ENCODE measurements at regions not wholly inside any gene's neighbourhood (a gene's known extent, or its start where the extent isn't known, plus 50 kb on each side); places are given as distances from the start of the nearest gene placed in this dataset.

GRCh38 chr13:90070837-90071525, 1276.5 kb upstream of the MIR17HG start:
- DNase-seq (ENCODE audit: low spot score) = no peak

DNA sequence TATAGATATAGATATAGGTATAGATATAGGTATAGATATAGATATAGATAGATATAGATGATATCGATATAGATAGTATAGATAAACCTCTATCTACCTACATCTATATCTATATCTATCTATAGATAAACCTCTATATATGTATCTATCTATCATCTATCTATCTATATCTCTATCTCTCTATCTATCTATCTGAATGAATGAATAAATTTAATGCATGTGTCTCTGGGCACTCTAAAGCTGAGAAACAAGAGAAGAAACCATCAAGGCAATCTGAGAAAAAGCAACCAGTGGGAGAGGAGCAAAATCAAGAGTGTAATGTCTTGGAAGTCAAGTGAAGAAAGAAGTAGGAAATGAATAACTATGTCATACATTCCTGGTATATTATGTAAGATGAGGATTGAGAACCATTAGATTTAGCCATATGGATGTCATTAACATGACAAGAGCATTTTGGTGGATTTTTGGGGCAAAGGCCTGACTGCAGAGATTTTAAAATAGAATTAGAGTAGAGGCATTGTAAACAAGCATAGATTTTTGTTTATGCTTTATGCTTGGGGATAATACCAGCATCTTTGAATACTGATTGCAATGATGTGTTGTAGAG, 1262.7 kb upstream of the MIR17HG start:
- DNase-seq (ENCODE audit: low spot score) = no peak

DNA sequence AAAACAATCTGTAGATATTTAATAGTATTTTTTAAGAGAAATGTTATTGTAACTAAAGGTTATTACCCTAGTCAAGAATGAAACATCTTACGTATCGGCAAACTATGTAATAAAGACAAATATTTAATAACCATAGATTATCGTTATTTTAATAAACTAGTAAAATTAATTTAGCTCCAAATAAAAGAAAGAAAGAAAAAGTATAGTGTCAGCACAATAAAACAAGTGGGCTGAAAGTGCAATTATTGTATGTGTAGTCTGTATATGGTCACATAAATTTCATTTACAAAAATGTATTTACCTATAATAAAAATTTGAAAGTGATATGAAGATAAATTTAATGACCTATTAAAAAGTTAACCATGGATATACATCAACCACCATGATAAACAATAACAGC, 1258.4 kb upstream of the MIR17HG start:
- DNase-seq (ENCODE audit: low spot score) = no peak

DNA sequence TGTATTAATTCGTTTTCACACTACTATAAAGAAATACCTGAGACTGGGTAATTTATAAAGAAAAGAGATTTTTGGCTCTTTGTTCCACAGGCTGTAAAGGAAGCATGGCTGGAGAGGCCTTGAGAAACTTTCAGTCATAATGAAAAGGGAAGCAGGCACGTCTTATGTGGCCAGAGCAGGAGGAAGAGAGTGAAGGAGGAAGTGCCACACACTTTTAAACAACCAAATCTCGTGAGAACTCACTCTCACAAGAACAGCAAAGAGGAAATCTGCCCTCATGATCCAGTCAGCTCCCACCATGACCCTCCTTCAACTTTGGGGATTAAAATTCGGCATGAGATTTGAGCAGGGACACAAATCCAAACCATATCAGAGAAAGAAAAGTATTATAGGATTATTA, 1255.9 kb upstream of the MIR17HG start:
- no peak for DNase-seq (ENCODE audit: low spot score)

GRCh38 chr13:90094357-90094756, 1253.1 kb upstream of the MIR17HG start:
- DNase-seq (ENCODE audit: low spot score) = no peak

DNA sequence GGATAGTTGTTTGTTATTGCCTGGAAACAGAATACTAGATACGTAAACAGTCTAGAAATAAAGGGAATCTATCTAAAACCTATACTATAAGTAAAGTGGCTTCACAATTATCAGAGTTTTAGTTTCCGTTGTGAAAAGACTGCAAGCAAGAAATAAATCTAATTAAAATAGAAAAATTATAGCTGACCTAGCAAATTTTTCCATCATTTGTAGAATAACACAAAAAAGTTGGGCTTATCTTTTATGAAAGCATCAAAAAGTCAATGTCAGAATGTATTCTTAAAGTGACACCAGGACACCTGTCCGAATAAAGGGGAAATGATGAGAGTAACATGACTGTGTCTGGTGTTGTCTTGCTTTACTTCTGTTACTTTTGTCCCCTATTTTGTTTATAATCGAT, 1248.9 kb upstream of the MIR17HG start:
- DNase-seq (ENCODE audit: low spot score) = no peak

- no peak for DNase-seq (ENCODE audit: low spot score)
These were observed 1247.6 kb upstream of the MIR17HG start for GRCh38 chr13:90099847-90100246.

GRCh38 chr13:90103099-90103784, 1244.2 kb upstream of the MIR17HG start:
- no peak for DNase-seq (ENCODE audit: low spot score)

DNA sequence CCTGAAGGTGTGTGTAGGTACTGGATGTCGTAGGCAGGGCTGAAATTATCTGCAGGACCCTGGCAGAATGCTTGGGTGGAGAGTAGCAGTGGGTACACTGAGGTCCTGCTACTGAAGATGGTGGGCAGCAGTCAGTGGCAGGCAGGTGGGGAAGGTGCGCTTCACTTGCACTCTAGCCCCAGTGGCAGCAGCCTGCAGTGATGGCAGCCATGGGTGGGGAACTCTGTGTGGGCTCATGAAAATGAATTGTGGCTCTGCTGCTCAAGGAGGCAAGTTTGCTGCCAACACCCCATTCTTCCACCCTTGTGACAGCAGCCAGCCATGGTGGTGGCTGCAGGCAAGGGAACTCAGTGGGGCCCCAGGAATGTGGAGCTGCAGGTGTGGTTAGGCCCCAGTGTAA, 1242.7 kb upstream of the MIR17HG start:
- DNase-seq (ENCODE audit: low spot score) = no peak

DNA sequence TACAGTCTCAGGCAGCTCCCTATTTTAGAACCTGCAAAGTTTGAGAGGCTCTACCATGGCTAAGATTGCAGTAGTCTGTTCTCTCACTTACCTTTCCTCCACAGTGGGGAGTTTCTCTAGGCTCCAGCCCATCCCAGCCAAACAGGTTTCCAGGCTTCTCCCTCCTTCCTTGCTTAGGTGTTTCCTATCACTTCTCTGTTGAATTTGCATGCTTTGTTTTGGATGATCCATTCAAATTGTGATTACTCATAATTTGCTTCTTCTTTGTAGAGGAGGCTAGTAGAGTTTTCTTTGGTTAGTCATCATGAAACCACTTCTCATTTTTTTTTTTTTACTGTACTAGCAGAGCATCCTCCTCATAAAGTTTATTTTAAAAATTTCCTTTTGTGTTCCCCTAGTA, 1242.2 kb upstream of the MIR17HG start:
- no peak for DNase-seq (ENCODE audit: low spot score)

DNA sequence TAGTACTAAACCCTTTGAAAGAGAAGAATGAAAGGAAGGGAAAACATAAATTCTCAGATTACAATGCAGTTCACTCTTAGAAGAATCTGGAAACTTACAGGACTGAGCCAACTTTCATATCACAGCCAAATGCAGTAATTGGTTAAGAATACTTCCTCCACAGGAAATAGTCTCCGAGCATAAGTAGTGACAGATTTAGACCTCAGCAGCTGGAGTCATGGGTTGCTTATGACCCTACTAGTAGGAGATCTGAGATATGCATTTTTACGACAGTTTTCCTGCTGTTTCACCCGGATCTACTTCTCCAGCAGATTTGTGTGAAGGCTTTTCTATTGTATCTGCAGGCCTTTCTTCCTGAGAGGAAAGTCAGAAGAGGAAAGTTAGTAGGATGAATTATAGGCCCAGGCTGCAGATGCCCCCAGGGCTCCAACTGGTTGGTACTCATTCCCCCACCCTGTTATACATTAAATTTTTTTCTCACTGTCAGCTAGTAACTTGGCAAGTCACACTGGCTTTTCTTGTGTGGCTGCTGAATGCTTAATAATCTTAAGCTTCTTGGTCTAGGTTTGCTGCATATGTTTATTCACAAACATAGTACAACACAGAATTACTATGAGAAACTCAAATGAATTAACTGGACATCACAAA, 1241.5 kb upstream of the MIR17HG start:
- no peak for DNase-seq (ENCODE audit: low spot score)

DNA sequence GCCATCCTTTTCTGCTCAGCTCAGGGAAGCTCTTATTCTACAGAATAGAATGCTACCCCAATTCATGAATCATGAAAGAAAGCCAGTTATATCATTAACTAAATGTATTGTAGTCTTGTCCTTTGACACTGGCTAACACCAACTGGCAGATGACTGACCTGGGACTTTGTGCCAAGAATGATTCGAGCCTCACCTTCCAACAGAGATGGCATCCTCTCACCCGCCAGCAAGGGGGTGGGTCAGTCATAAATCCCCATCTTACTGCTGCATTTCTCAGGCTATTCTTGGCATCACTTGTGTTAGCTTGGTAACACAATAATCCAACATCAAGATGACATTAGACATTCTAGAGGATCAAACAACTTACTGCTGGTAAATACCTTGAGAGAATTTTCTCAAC, 1239.8 kb upstream of the MIR17HG start:
- DNase-seq (ENCODE audit: low spot score) = no peak

GRCh38 chr13:90108547-90108946, 1238.9 kb upstream of the MIR17HG start:
- no peak for DNase-seq (ENCODE audit: low spot score)

DNA sequence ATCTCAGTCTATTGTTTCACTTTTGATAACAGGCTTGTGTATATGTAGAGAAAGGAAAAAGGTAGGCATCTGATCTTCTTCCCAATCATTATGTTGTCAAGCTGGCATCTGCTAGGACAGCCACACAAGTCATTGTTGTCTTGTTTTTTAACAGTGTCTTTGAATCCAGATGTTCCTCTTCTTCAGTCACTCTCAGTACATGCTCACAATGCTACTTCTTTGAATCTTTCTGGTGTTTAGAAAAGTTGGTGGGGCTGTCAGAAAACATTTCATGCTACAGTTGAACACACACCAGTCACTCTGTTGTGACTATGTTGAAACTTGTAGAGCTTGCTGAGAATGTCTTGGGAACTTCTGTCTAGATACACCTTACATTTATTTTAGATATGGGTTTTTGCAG, 1231.4 kb upstream of the MIR17HG start:
- DNase-seq (ENCODE audit: low spot score) = no peak

- DNase-seq (ENCODE audit: low spot score) = no peak
These were observed 1228.9 kb upstream of the MIR17HG start for GRCh38 chr13:90118467-90119071.

DNA sequence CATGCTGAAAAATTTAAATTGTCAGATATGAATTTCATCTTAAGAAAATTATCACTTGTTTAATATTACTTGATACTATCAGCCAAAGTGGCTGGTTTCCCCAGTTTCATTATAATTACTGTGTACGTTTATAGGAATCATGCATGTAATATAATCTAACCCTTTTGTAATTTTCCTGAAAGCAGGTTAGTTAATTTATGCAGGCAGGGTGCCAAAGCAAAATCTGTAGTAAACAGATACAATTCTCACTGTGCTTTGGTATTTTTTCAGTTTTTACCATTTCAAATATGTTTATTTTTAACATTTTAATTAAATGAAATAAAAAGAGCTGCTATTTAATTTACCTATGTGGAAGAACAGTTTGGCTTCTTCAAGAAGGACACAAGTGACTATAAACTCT, 1227.5 kb upstream of the MIR17HG start:
- DNase-seq (ENCODE audit: low spot score) = no peak

- no peak for DNase-seq (ENCODE audit: low spot score)
These were observed 1225.7 kb upstream of the MIR17HG start for GRCh38 chr13:90121784-90122183.

- DNase-seq (ENCODE audit: low spot score) = no peak
These were observed 1225.0 kb upstream of the MIR17HG start for GRCh38 chr13:90122531-90122930.

GRCh38 chr13:90135558-90135957, 1211.9 kb upstream of the MIR17HG start:
- no peak for DNase-seq (ENCODE audit: low spot score)

- DNase-seq (ENCODE audit: low spot score) = no peak
These were observed 1205.2 kb upstream of the MIR17HG start for GRCh38 chr13:90142251-90142650.

- DNase-seq (ENCODE audit: low spot score) = no peak
These were observed 1193.1 kb upstream of the MIR17HG start for GRCh38 chr13:90154311-90154960.

GRCh38 chr13:90156390-90156789, 1191.1 kb upstream of the MIR17HG start:
- no peak for DNase-seq (ENCODE audit: low spot score)
